ENCODE measurements at regions not wholly inside any gene's neighbourhood (a gene's known extent, or its start where the extent isn't known, plus 50 kb on each side); places are given as distances from the start of the nearest gene placed in this dataset.
"Not testable (repeated sequence)": the region's sequence is repeated elsewhere in the genome, so short reads cannot be mapped to it uniquely, and the experiment has no call there.

DNA sequence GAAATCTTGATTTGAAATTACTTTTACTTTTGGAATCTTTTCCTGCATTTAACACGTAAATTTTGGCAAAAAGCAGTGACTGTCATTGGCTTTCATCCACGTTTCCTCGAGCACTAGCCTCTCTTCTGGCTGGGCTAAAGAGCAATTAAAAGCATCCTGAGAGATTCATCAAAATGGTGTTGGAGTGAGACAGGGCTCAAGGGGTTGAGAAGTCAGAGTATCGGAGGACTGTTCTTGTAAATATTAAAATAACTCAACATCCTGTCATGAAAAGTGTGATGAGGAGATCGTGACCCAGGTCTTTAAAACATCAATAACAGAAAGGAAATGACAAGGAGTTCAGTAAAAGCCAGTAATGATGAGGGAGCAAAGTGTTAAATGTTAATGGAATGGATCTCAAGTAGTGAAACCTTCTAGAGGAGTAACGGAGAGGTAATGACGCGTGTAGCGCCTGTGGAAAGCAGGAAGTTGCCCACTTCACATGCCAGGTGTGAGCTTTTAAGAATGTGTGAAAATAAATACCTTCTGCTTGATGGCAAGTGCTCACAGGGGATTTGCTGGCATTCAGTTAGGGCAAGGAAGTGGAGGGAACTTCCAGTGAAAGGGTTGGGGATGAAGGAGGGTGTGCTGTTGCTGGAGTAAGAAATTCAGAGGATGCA lies 754.4 kb downstream of the ADCYAP1 start:
- no peak overlapping the region for H3K27ac Mint-ChIP-seq
- no peaks in the 10 kb centered on the region for H3K27me3 Mint-ChIP-seq
- DNase-seq, result no peak
- ChIA-PET POLR2A (no interaction called here), CTCF (no interaction called here)
- H3K4me1 Mint-ChIP-seq, result no peaks in the 10 kb centered on the region
- no peaks in the 10 kb centered on the region for H3K36me3 Mint-ChIP-seq (ENCODE audit: low read depth)
- H3K9me3 Mint-ChIP-seq, result no peaks in the 10 kb centered on the region
- no peak overlapping the region for H3K4me3 Mint-ChIP-seq

DNA sequence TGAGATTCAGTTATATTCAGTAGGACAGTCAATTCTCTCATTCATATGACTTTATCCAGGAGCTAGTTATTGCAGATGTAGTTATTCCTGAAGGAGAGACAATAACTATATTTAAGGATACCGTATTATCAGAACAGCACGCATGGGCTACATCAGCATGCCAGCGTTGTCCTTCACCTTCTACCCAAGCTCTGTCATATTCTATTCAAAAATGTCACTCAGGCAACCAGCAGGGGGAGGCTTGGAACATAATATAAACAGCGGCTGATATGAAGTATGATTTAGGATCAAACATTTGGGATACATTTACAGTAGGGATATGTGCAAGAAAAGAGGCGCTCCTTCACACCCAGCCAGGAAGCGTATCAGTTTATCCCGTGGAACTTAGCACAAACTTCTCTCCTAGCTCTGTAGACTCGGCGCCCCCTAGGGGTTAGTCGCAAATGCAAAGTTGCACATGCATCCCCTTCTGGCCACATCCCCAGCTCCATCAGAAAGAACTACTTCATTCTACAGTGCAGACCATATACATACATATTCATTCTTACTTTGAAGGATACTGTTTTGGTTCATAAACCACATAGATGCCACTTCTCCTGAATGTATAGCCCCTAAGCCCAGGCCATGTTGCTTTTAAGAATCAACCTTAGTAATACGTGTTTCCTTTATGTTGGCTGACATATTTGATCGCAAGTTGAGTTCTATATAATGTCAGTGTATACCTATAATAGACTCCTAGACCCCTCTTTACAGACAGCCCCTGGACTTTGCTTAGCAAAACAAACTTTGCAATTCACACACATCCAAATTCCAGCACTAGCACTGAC lies 759.4 kb downstream of the ADCYAP1 start:
- CTCF ChIA-PET, result no interaction called here
- DNase-seq, result peak; percentile 42
- H3K9me3 Mint-ChIP-seq, result no peaks in the 10 kb centered on the region
- no peak overlapping the region for H3K4me3 Mint-ChIP-seq
- no peaks in the 10 kb centered on the region for H3K4me1 Mint-ChIP-seq
- no peak overlapping the region for H3K27ac Mint-ChIP-seq
- POLR2A ChIA-PET, result no interaction called here
- H3K27me3 Mint-ChIP-seq, result no peaks in the 10 kb centered on the region
- H3K36me3 Mint-ChIP-seq (ENCODE audit: low read depth), result no peaks in the 10 kb centered on the region

DNA sequence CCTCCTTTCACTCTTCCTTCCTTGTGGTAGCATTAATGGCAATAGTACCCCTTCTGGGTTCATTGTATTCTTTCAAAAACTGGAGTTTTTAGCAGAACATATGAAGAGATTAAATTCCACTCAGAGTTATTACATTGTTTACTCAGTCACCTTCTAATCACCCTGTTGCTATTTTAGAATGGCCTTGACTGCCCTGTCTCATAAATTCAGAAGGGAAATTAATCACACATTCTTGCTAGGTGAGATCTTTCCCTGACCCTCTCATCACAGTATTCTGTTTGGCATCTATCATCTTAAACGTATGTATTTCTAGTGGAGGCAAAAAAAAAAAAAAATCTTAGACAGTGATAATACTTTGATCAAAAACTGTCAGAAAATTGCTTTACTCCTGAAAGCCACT lies 760.4 kb downstream of the ADCYAP1 start:
- no peak for DNase-seq
- H3K4me3 Mint-ChIP-seq, result no peak overlapping the region
- no peaks in the 10 kb centered on the region for H3K4me1 Mint-ChIP-seq
- no peaks in the 10 kb centered on the region for H3K9me3 Mint-ChIP-seq
- H3K27ac Mint-ChIP-seq, result no peak overlapping the region
- ChIA-PET POLR2A (no interaction called here), CTCF (no interaction called here)
- no peaks in the 10 kb centered on the region for H3K27me3 Mint-ChIP-seq
- no peaks in the 10 kb centered on the region for H3K36me3 Mint-ChIP-seq (ENCODE audit: low read depth)

DNA sequence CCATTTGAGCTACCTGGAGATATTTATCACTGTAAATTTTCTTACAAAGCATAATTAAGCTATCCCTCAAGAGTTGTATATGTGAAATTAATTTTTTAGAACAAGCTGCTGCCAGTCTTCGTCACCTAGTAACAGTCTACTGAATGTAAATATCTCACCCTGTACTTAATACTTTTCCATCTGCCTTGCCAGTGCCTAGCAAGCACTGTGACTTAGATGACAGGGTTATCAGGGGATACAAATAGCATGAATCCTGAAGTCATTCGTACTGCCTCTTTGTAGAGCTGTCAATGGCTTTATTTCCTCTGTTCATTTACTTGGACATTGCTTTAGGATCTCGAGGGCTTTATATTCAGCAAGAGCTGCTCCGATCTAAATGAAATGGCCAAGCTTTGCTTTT lies 763.6 kb downstream of the ADCYAP1 start:
- Mint-ChIP-seq H3K27ac (no peak overlapping the region), H3K4me3 (no peak overlapping the region), H3K36me3 (ENCODE audit: low read depth) (no peaks in the 10 kb centered on the region), H3K27me3 (no peaks in the 10 kb centered on the region), H3K4me1 (no peaks in the 10 kb centered on the region), H3K9me3 (peaks cover 3% of the 10 kb centered on the region)
- ChIA-PET POLR2A (no interaction called here), CTCF (no interaction called here)
- DNase-seq, result no peak

DNA sequence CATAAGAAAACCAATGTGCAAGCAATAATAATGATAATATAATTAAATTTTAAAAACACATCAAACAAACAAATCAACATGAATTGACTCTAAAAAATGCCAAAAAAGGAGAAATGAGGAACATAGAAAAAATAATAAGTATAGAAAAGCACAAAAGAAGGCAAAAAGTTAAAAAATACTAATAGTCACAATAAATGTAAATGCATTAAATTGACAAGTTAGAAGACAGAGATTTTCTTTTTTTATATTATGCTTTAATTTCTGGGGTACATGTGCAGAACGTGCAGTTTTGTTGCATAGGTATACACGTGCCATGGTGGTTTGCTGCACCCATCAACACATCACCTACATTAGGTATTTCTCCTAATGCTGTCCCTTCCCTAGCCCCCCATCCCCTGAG lies 767.0 kb downstream of the ADCYAP1 start:
- CTCF ChIA-PET; H3K4me1 Mint-ChIP-seq; H3K4me3 Mint-ChIP-seq; H3K9me3 Mint-ChIP-seq; H3K27me3 Mint-ChIP-seq; H3K36me3 Mint-ChIP-seq (ENCODE audit: low read depth); POLR2A ChIA-PET; DNase-seq; H3K27ac Mint-ChIP-seq: not testable (repeated sequence)

DNA sequence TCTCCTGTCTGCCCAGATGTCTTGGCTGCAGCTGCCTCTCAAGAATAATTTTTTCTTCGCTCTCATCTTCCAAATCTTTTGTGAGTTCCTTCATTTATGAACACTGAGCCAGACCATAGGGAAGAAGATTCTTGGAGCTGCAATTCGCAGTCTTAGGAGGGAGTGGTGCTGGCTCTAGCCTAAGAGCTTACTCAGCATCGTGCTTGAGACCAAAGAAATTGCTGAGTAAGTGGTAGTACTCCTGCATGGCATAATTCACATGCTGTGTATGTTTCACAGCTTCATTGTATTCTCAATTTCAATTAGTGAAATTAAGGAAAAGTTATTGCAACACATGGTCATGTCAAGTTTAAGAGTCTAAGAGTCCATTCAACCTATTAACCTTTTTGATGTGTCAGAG lies 771.7 kb downstream of the ADCYAP1 start:
- CTCF ChIA-PET, result no interaction called here
- H3K27ac Mint-ChIP-seq, result no peak overlapping the region

DNA sequence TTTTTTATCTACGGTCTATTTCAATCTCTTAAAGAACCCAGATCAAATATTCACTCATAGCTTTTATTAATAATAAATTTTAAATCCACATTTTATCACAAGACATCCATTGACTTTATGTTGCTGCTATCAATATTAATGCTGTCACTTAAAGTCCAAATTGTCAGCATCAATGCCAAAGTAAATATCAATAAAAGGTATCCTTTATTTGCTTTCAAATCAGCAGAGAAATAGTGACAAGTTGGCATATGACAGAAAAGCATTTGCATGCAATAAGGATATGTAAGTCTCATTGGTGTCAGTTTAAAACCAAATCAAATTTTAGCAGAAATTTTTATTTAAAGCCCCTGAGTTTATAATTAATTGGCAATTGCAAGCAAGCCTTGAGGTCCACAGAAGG lies 775.4 kb downstream of the ADCYAP1 start:
- Mint-ChIP-seq H3K27me3 (no peaks in the 10 kb centered on the region), H3K27ac (no peak overlapping the region), H3K4me3 (no peak overlapping the region), H3K9me3 (no peaks in the 10 kb centered on the region), H3K36me3 (ENCODE audit: low read depth) (no peaks in the 10 kb centered on the region), H3K4me1 (no peaks in the 10 kb centered on the region)
- DNase-seq, result no peak
- POLR2A ChIA-PET, result no interaction called here
- CTCF ChIA-PET, result no interaction called here

More for the DNA sequence above, 771.7 kb downstream of the ADCYAP1 start:
- no peak overlapping the region for H3K4me3 Mint-ChIP-seq
- no peaks in the 10 kb centered on the region for H3K36me3 Mint-ChIP-seq (ENCODE audit: low read depth)
- H3K9me3 Mint-ChIP-seq, result peaks cover 3% of the 10 kb centered on the region
- H3K27me3 Mint-ChIP-seq, result no peaks in the 10 kb centered on the region
- no peaks in the 10 kb centered on the region for H3K4me1 Mint-ChIP-seq
- no peak for DNase-seq
- POLR2A ChIA-PET, result no interaction called here

DNA sequence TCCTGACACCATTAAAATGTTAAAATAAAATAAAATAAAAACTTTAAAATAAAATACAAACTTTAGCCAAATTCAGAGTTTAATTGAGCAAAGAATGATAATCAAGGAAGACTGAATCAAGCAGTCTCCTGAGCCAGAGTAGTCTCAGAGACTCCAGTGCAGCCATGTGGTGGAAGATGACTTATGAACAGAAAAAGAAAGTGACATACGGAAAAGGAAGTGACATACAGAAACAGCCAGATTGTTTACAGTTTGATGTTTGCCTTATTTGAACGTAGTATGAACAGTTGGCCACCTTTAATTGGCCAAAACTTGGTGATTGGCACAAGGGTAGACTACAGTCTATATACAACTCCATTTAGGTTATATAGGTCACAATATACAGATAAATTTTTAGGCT lies 787.2 kb downstream of the ADCYAP1 start:
- no peak for DNase-seq
- H3K27me3 Mint-ChIP-seq, result no peaks in the 10 kb centered on the region
- H3K4me3 Mint-ChIP-seq, result no peak overlapping the region
- no peaks in the 10 kb centered on the region for H3K36me3 Mint-ChIP-seq (ENCODE audit: low read depth)
- ChIA-PET POLR2A (no interaction called here), CTCF (no interaction called here)
- no peaks in the 10 kb centered on the region for H3K4me1 Mint-ChIP-seq
- no peak overlapping the region for H3K27ac Mint-ChIP-seq
- H3K9me3 Mint-ChIP-seq, result no peaks in the 10 kb centered on the region

DNA sequence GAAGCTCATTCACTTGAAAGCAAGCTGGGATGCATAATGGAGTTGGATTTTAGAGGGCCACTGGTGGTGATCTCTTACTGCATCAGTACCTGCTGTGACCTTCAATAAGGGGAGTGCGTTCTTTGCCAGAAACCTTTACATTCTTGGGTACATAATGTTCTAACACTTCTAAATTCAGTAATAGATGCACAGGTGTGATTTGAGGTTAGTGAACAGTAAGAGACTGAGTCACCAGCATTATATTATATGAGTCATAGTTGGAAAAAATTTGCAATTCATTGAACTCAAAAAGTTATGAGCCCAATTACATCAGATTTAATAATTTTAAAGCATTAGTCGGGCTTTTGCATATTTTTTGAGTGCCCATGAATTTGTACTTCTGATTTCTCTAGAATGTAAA lies 803.3 kb downstream of the ADCYAP1 start:
- no peak for DNase-seq
- H3K4me3 Mint-ChIP-seq, result no peak overlapping the region
- POLR2A ChIA-PET, result no interaction called here
- CTCF ChIA-PET, result no interaction called here
- no peak overlapping the region for H3K27ac Mint-ChIP-seq
- no peaks in the 10 kb centered on the region for H3K36me3 Mint-ChIP-seq (ENCODE audit: low read depth)
- no peaks in the 10 kb centered on the region for H3K4me1 Mint-ChIP-seq
- no peaks in the 10 kb centered on the region for H3K27me3 Mint-ChIP-seq
- H3K9me3 Mint-ChIP-seq, result no peaks in the 10 kb centered on the region

DNA sequence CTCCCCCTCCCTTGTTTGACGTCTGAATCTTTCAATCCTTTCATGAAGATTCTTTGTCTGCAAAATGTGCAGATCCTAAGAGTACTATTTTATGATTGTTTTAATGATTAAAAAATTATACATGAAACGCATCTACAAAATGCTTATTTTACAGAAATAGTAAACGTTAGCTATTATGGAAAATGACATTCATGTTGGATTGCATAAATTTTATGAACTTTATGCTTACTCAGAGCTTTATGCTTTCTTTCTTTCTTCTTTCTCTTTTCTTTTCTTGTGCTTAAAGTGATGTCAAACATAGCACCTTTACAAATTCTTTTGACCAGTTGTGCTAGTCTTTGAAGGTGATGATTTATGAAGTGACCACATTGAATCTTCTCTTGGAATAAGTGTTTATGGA lies 805.4 kb downstream of the ADCYAP1 start:
- H3K36me3 Mint-ChIP-seq (ENCODE audit: low read depth), result no peaks in the 10 kb centered on the region
- no peaks in the 10 kb centered on the region for H3K9me3 Mint-ChIP-seq
- no peak overlapping the region for H3K27ac Mint-ChIP-seq
- DNase-seq, result no peak
- ChIA-PET CTCF (no interaction called here), POLR2A (no interaction called here)
- H3K4me3 Mint-ChIP-seq, result no peak overlapping the region
- H3K27me3 Mint-ChIP-seq, result no peaks in the 10 kb centered on the region
- no peaks in the 10 kb centered on the region for H3K4me1 Mint-ChIP-seq

DNA sequence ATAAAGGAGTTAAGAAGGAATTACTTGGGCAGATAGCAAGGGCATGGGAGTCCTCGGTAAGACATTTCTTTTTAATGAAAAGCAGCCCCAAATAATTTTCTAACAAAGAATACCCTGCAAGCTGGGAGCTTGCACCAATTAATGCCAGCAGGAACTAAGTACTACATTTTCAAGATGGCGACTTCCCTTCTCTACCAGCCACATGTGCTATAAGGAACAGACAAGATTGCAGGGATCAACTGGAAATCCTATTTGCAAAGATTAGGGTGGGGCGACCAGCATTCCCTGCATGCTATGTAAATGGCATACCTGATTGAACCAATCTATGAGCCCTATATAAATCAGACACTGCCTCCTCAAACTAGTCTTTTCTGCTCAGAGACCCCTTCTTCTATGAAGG lies 827.5 kb downstream of the ADCYAP1 start:
- ChIA-PET POLR2A (no interaction called here), CTCF (no interaction called here)
- no peak overlapping the region for H3K4me3 Mint-ChIP-seq
- no peak overlapping the region for H3K27ac Mint-ChIP-seq
- no peaks in the 10 kb centered on the region for H3K36me3 Mint-ChIP-seq (ENCODE audit: low read depth)
- H3K27me3 Mint-ChIP-seq, result no peaks in the 10 kb centered on the region
- H3K4me1 Mint-ChIP-seq, result no peaks in the 10 kb centered on the region
- DNase-seq, result no peak
- H3K9me3 Mint-ChIP-seq, result no peaks in the 10 kb centered on the region

DNA sequence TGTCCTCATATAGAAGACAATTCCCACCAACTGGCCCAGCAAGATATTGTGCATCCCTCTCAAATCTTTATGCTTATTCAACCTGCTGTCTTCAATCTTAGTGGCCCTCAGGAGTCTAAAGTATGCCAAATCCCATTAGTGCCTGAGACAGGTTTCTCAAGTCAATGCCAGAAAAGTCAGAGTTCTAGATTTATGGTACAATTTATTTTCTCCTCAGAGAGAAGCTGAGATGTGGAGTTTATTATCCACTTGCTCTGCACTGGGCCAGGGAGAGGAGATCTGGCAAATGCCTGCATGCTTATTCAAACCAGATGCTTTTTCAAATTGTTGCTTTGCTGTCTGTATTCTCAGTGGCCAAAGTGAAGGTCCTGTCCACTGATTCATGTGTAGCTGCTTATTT lies 825.2 kb downstream of the METTL4 start:
- Mint-ChIP-seq H3K9me3 (no peaks in the 10 kb centered on the region), H3K4me3 (no peak overlapping the region), H3K4me1 (no peaks in the 10 kb centered on the region), H3K36me3 (ENCODE audit: low read depth) (no peaks in the 10 kb centered on the region), H3K27me3 (no peaks in the 10 kb centered on the region), H3K27ac (no peak overlapping the region)
- DNase-seq, result no peak
- ChIA-PET POLR2A (no interaction called here), CTCF (no interaction called here)

DNA sequence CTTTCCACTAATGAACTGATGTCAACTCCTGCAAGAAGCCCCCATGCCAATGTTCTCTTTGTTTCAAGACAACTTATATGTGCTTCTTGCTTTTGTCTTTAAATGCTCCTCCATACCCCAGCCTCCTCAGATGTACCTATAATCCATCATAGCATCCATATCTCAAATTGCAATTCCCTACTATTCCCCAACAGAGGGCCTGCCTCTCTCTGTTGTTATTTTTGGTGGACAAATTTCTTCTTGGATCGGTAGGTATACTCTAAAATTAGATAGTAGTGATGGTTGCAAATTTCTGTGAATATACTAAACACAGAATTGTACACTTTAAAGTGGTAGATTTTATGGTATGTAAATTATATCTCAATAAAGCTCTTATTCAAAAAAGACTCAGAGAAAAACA lies 820.1 kb downstream of the METTL4 start:
- H3K4me1 Mint-ChIP-seq, result no peaks in the 10 kb centered on the region
- no peak overlapping the region for H3K27ac Mint-ChIP-seq
- ChIA-PET POLR2A (no interaction called here), CTCF (no interaction called here)
- DNase-seq, result no peak
- no peak overlapping the region for H3K4me3 Mint-ChIP-seq
- no peaks in the 10 kb centered on the region for H3K9me3 Mint-ChIP-seq
- H3K27me3 Mint-ChIP-seq, result no peaks in the 10 kb centered on the region
- no peaks in the 10 kb centered on the region for H3K36me3 Mint-ChIP-seq (ENCODE audit: low read depth)

DNA sequence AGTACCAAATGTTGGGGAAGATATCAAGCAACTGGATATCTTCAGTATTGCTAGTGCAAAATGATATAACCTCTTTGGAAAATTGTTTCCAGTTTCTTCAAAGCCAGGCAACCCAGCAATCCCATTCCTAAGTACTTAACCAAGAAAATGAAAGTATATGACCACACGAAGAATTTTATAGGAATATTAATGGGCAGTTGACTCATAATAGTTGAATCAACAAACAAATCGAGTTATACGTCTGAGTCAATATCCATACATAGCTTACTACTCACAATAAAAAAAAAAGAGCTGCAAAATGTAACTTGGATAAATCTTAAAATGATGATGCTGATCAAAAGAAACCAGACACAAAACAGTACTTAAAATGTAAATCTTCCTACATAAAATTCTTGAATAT lies 810.4 kb downstream of the METTL4 start:
- ChIA-PET POLR2A (no interaction called here), CTCF (no interaction called here)
- no peak overlapping the region for H3K27ac Mint-ChIP-seq
- no peaks in the 10 kb centered on the region for H3K27me3 Mint-ChIP-seq
- no peaks in the 10 kb centered on the region for H3K36me3 Mint-ChIP-seq (ENCODE audit: low read depth)
- H3K4me3 Mint-ChIP-seq, result no peak overlapping the region
- H3K4me1 Mint-ChIP-seq, result no peaks in the 10 kb centered on the region
- H3K9me3 Mint-ChIP-seq, result no peaks in the 10 kb centered on the region
- DNase-seq, result no peak
